ENCODE measurements at regions not wholly inside any gene's neighbourhood (a gene's known extent, or its start where the extent isn't known, plus 50 kb on each side); places are given as distances from the start of the nearest gene placed in this dataset.

DNA sequence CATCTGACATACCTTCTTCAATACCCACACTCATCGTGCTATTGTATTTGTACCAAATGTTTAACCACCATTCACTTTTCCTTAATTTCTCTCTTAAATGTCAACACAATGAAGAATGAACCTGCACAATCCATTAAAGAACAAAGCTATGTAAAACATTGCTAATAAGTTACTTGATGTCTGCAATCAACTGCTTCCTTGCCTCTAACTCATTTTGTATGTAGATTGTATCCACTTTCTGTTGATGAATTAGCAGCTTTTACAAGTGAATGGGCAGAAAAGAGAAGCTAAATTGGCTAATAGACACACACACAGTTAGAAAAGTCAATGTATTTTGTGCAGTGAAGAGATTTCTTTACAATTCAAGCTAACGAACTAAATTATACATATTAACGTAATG is 212.5 kb upstream of the NDST3 start:
- H3K36me3 ChIP-seq, result no peaks in the 10 kb centered on the region

DNA sequence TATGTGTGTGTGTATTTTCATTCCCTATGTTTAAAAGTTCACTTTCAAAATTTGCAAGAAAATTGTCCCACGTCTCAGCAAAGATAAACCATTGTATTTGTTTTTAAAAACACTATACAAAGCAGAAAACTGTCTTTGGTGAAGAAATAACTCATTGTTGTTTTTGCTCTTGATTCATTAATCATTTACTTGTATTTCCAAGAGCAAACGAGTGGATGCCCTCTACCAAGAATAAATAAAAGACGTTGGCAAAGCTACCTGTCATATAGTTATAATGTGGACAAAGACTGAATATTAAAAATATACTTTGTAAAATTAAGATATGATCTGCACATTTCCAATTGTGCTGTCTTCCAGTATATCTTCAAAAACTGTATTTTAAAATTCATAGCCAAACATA is 210.9 kb upstream of the NDST3 start:
- Histone ChIP-seq H3K27ac (no peak overlapping the region), H3K4me1 (no peaks in the 10 kb centered on the region), H3K36me3 (no peaks in the 10 kb centered on the region), H3K4me3 (no peak overlapping the region), H3K27me3 (no peaks in the 10 kb centered on the region), H3K9me3 (no peaks in the 10 kb centered on the region)
- TF ChIP-seq, protein P1, sequence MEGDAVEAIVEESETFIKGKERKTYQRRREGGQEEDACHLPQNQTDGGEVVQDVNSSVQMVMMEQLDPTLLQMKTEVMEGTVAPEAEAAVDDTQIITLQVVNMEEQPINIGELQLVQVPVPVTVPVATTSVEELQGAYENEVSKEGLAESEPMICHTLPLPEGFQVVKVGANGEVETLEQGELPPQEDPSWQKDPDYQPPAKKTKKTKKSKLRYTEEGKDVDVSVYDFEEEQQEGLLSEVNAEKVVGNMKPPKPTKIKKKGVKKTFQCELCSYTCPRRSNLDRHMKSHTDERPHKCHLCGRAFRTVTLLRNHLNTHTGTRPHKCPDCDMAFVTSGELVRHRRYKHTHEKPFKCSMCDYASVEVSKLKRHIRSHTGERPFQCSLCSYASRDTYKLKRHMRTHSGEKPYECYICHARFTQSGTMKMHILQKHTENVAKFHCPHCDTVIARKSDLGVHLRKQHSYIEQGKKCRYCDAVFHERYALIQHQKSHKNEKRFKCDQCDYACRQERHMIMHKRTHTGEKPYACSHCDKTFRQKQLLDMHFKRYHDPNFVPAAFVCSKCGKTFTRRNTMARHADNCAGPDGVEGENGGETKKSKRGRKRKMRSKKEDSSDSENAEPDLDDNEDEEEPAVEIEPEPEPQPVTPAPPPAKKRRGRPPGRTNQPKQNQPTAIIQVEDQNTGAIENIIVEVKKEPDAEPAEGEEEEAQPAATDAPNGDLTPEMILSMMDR (IDR thresholded peaks at IDR 0.05), result no peak
- no peak for TF ChIP-seq POLR2A (IDR thresholded peaks at IDR 0.05)
- no peak for DNase-seq

More for the DNA sequence above, 212.5 kb upstream of the NDST3 start:
- TF ChIP-seq POLR2A (IDR thresholded peaks at IDR 0.05), result no peak
- TF ChIP-seq, protein P1 (IDR thresholded peaks at IDR 0.05), result no peak
- Histone ChIP-seq H3K27ac (no peak overlapping the region), H3K4me3 (no peak overlapping the region), H3K27me3 (no peaks in the 10 kb centered on the region), H3K4me1 (no peaks in the 10 kb centered on the region), H3K9me3 (no peaks in the 10 kb centered on the region)
- no peak for DNase-seq

DNA sequence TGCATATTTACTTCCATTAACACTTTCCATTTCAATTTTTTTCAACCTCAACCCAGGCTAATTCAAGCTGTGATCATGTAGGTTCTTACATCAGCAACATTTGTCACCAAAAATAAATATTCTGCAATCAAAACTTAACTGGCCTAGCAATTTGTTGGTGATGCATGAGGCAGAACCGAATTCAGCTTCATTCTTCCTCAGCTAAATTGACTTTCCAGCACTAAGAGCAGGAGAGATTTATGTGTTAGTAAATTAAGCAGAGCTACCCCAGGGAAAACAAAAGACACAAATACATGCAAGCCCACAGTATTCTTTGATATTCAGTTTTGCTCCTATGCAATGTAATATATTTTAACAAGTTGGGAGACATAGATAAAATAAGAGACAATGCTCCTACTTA is 208.7 kb upstream of the NDST3 start:
- TF ChIP-seq POLR2A (IDR thresholded peaks at IDR 0.05), result no peak
- TF ChIP-seq, protein P1 (IDR thresholded peaks at IDR 0.05), result no peak
- H3K27me3 ChIP-seq, result no peaks in the 10 kb centered on the region
- no peak for DNase-seq
- no peak overlapping the region for H3K4me3 ChIP-seq
- H3K27ac ChIP-seq, result no peak overlapping the region
- no peaks in the 10 kb centered on the region for H3K4me1 ChIP-seq
- H3K9me3 ChIP-seq, result no peaks in the 10 kb centered on the region
- no peaks in the 10 kb centered on the region for H3K36me3 ChIP-seq

DNA sequence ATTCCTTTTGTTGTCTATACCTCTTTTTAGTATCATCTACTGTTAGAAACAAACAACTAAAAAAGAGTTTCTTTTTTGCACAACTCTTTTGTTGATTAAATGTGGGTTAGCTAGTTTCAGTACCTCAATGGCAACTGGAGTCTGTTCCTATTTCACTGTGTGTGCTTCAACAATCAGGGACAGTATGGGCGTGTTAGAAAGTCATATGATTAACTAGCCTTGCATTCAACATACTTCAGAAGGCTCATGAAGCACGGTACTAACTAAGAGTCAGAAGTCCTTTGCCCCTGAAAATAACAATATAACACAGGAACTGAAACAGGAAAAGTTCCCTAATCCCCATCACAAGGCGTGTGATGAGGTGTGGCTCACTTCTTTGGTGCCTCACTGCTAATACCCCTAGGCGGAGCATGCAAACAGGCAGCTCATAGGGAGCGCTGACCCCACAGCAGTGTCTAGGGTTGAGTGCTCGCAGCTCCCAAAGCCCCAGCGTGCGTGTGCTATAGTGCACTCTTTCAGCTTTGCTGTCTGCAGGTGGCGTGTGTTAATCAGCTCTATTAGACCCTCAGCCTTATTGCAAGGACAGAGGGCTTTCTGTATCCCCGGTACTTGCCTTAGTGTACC is 203.1 kb upstream of the NDST3 start:
- Histone ChIP-seq H3K9me3 (no peaks in the 10 kb centered on the region), H3K36me3 (no peaks in the 10 kb centered on the region), H3K4me3 (no peak overlapping the region), H3K27me3 (no peaks in the 10 kb centered on the region), H3K27ac (no peak overlapping the region), H3K4me1 (no peaks in the 10 kb centered on the region)
- no peak for DNase-seq
- TF ChIP-seq POLR2A (IDR thresholded peaks at IDR 0.05), result no peak
- TF ChIP-seq, protein P1 (IDR thresholded peaks at IDR 0.05), result no peak

DNA sequence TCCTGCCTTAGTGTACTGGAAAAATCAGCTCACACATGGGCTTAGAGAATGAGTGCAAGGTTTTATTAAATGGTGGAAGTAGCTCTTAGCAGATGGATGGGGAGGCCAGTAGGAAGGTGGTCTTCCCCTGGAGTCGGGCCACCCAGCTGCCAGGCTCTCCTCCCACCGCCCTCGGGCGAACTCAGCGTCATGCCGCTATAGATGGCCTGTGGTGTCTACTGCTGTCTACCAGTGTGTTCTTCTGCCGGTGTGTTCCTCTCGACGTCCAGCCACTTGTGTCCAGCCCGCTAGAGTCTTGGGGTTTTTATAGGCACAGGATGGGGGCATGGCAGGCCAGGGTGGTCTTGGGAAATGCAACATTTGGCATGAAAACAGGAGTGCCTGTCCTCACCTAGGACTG is 198.7 kb upstream of the NDST3 start:
- no peaks in the 10 kb centered on the region for H3K27me3 ChIP-seq
- no peak overlapping the region for H3K4me3 ChIP-seq
- no peaks in the 10 kb centered on the region for H3K9me3 ChIP-seq
- DNase-seq, result no peak
- no peak for TF ChIP-seq POLR2A (IDR thresholded peaks at IDR 0.05)
- TF ChIP-seq, protein P1 (IDR thresholded peaks at IDR 0.05), result no peak
- no peak overlapping the region for H3K27ac ChIP-seq
- no peaks in the 10 kb centered on the region for H3K4me1 ChIP-seq
- H3K36me3 ChIP-seq, result no peaks in the 10 kb centered on the region

DNA sequence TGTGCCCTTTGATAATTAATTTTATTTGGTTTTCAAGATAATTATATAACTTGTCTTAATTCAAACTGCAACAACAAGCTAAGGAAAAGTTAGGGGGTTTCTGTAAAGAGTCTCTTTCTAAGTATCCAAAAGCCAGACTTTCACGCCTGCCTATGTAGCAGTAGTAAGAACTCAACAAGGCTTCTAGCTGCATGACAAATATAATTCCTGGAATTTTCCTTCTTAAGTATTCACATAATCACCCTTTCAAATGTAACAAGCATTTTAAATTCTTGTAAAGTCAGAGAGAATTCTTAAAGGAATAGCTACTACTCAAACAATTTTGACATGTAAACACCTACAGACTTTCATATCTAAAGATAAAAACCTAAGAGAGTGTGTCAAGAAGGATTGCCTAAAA is 189.7 kb upstream of the NDST3 start:
- Histone ChIP-seq H3K27me3 (no peaks in the 10 kb centered on the region), H3K4me3 (no peak overlapping the region), H3K27ac (no peak overlapping the region), H3K4me1 (no peaks in the 10 kb centered on the region), H3K36me3 (no peaks in the 10 kb centered on the region), H3K9me3 (peaks cover 0 to under 1% (median 0%) of the 10 kb centered on the region in 4 donors)
- TF ChIP-seq, protein P1 (IDR thresholded peaks at IDR 0.05), result no peak
- TF ChIP-seq POLR2A (IDR thresholded peaks at IDR 0.05), result no peak
- no peak for DNase-seq

Measured in Peyer's patch (tissue), 4 donors.